ENCODE measurements at regions not wholly inside any gene's neighbourhood (a gene's known extent, or its start where the extent isn't known, plus 50 kb on each side); places are given as distances from the start of the nearest gene placed in this dataset.

GRCh38 chr15:96559087-96559486 is 228.6 kb downstream of the NR2F2 start:
- H3K36me3 Mint-ChIP-seq = no peaks in the 10 kb centered on the region
- CTCF ChIA-PET = no interaction called here

GRCh38 chr15:96559631-96560030 is 229.1 kb downstream of the NR2F2 start:
- Mint-ChIP-seq H3K4me1 (no peaks in the 10 kb centered on the region), H3K27me3 (peaks cover 0 to 15% (median 8%) of the 10 kb centered on the region in 5 donors), H3K36me3 (no peaks in the 10 kb centered on the region), H3K9me3 (peaks cover 0 to 29% (median 6%) of the 10 kb centered on the region in 11 donors), H3K27ac (no peak overlapping the region), H3K4me3 (no peak overlapping the region)
- Histone ChIP-seq H3K36me3 (ENCODE audit: control insufficient read depth in 2 of 3, insufficient read depth in 3 of 3, low read length in 3 of 3) (no peaks in the 10 kb centered on the region), H3K27me3 (ENCODE audit: control insufficient read depth in 2 of 2, insufficient read depth in 2 of 2, low read length in 2 of 2) (no peaks in the 10 kb centered on the region), H3K9me3 (ENCODE audit: control insufficient read depth in 2 of 3, low read length in 3 of 3) (no peaks in the 10 kb centered on the region), H3K27ac (ENCODE audit: low read depth, low read length) (no peak overlapping the region), H3K4me1 (ENCODE audit: control insufficient read depth in 2 of 2, insufficient read depth in 2 of 2, low read length in 2 of 2) (no peaks in the 10 kb centered on the region), H3K4me3 (ENCODE audit: low read length) (no peak overlapping the region)
- POLR2A ChIA-PET = no interaction called here
- ATAC-seq (no peak), DNase-seq (no peak)
- intact Hi-C loops (cut with micrococcal nuclease) = no loop called here
- CTCF ChIA-PET = no interaction called here

More at GRCh38 chr15:96559087-96559486, 228.6 kb downstream of the NR2F2 start:
- Histone ChIP-seq H3K27ac (ENCODE audit: low read depth, low read length) (no peak overlapping the region), H3K36me3 (ENCODE audit: control insufficient read depth in 2 of 3, insufficient read depth in 3 of 3, low read length in 3 of 3) (no peaks in the 10 kb centered on the region), H3K9me3 (ENCODE audit: control insufficient read depth in 2 of 3, low read length in 3 of 3) (no peaks in the 10 kb centered on the region), H3K27me3 (ENCODE audit: control insufficient read depth in 2 of 2, insufficient read depth in 2 of 2, low read length in 2 of 2) (no peaks in the 10 kb centered on the region), H3K4me1 (ENCODE audit: control insufficient read depth in 2 of 2, insufficient read depth in 2 of 2, low read length in 2 of 2) (no peaks in the 10 kb centered on the region), H3K4me3 (ENCODE audit: low read length) (no peak overlapping the region)
- Mint-ChIP-seq H3K4me3 (no peak overlapping the region), H3K9me3 (peaks cover 0 to 25% (median 6%) of the 10 kb centered on the region in 11 donors), H3K4me1 (no peaks in the 10 kb centered on the region), H3K27ac (no peak overlapping the region), H3K27me3 (peaks cover 0 to 15% (median 8%) of the 10 kb centered on the region in 5 donors)
- ATAC-seq (no peak), DNase-seq (no peak)
- POLR2A ChIA-PET = no interaction called here
- intact Hi-C loops (cut with micrococcal nuclease) = no loop called here

GRCh38 chr15:96560246-96560895 is 229.9 kb downstream of the NR2F2 start:
- ATAC-seq (no peak), DNase-seq (no peak)
- Mint-ChIP-seq H3K4me3 (no peak overlapping the region), H3K27me3 (peaks cover 0 to 14% (median under 1%) of the 10 kb centered on the region in 5 donors), H3K4me1 (no peaks in the 10 kb centered on the region), H3K36me3 (no peaks in the 10 kb centered on the region), H3K27ac (no peak overlapping the region), H3K9me3 (peaks cover 0 to 31% (median 6%) of the 10 kb centered on the region in 11 donors)
- CTCF ChIA-PET = no interaction called here
- intact Hi-C loops (cut with micrococcal nuclease) = no loop called here
- Histone ChIP-seq H3K4me3 (ENCODE audit: low read length) (no peak overlapping the region), H3K27ac (ENCODE audit: low read depth, low read length) (no peak overlapping the region), H3K4me1 (ENCODE audit: control insufficient read depth in 2 of 2, insufficient read depth in 2 of 2, low read length in 2 of 2) (no peaks in the 10 kb centered on the region), H3K27me3 (ENCODE audit: control insufficient read depth in 2 of 2, insufficient read depth in 2 of 2, low read length in 2 of 2) (no peaks in the 10 kb centered on the region), H3K9me3 (ENCODE audit: control insufficient read depth in 2 of 3, low read length in 3 of 3) (no peaks in the 10 kb centered on the region), H3K36me3 (ENCODE audit: control insufficient read depth in 2 of 3, insufficient read depth in 3 of 3, low read length in 3 of 3) (no peaks in the 10 kb centered on the region)
- POLR2A ChIA-PET = no interaction called here

GRCh38 chr15:96561593-96561992 is 231.1 kb downstream of the NR2F2 start:
- Histone ChIP-seq H3K9me3 (ENCODE audit: control insufficient read depth in 2 of 3, low read length in 3 of 3) (no peaks in the 10 kb centered on the region), H3K36me3 (ENCODE audit: control insufficient read depth in 2 of 3, insufficient read depth in 3 of 3, low read length in 3 of 3) (no peaks in the 10 kb centered on the region), H3K27ac (ENCODE audit: low read depth, low read length) (no peak overlapping the region), H3K4me3 (ENCODE audit: low read length) (no peak overlapping the region), H3K4me1 (ENCODE audit: control insufficient read depth in 2 of 2, insufficient read depth in 2 of 2, low read length in 2 of 2) (no peaks in the 10 kb centered on the region), H3K27me3 (ENCODE audit: control insufficient read depth in 2 of 2, insufficient read depth in 2 of 2, low read length in 2 of 2) (no peaks in the 10 kb centered on the region)
- no peaks in the 10 kb centered on the region for H3K36me3 Mint-ChIP-seq
- DNase-seq = no peak
- ChIA-PET POLR2A (no interaction called here), CTCF (no interaction called here)
- H3K4me1 Mint-ChIP-seq = no peaks in the 10 kb centered on the region
- peaks cover 0 to 8% (median 0%) of the 10 kb centered on the region in 5 donors for H3K27me3 Mint-ChIP-seq
- peaks cover 0 to 27% (median 4%) of the 10 kb centered on the region in 11 donors for H3K9me3 Mint-ChIP-seq
- H3K4me3 Mint-ChIP-seq = no peak overlapping the region
- ATAC-seq = no peak
- H3K27ac Mint-ChIP-seq = no peak overlapping the region
- intact Hi-C loops (cut with micrococcal nuclease) = no loop called here

GRCh38 chr15:96564546-96564945 is 234.0 kb downstream of the NR2F2 start:
- no peaks in the 10 kb centered on the region for H3K27me3 ChIP-seq (ENCODE audit: control insufficient read depth in 2 of 2, insufficient read depth in 2 of 2, low read length in 2 of 2)
- Mint-ChIP-seq H3K36me3 (no peaks in the 10 kb centered on the region), H3K4me3 (no peak overlapping the region), H3K27me3 (peaks cover 0 to 12% (median 0%) of the 10 kb centered on the region in 5 donors), H3K9me3 (peaks cover 0 to 27% (median 4%) of the 10 kb centered on the region in 11 donors), H3K27ac (no peak overlapping the region), H3K4me1 (no peaks in the 10 kb centered on the region)
- H3K27ac ChIP-seq (ENCODE audit: low read depth, low read length) = no peak overlapping the region
- no peaks in the 10 kb centered on the region for H3K9me3 ChIP-seq (ENCODE audit: control insufficient read depth in 2 of 3, low read length in 3 of 3)
- intact Hi-C loops (cut with micrococcal nuclease) = no loop called here
- CTCF ChIA-PET = no interaction called here
- ATAC-seq (no peak), DNase-seq (no peak)
- POLR2A ChIA-PET = no interaction called here
- no peak overlapping the region for H3K4me3 ChIP-seq (ENCODE audit: low read length)
- no peaks in the 10 kb centered on the region for H3K36me3 ChIP-seq (ENCODE audit: control insufficient read depth in 2 of 3, insufficient read depth in 3 of 3, low read length in 3 of 3)
- H3K4me1 ChIP-seq (ENCODE audit: control insufficient read depth in 2 of 2, insufficient read depth in 2 of 2, low read length in 2 of 2) = no peaks in the 10 kb centered on the region

- peaks cover 0 to 20% (median 4%) of the 10 kb centered on the region in 11 donors for H3K9me3 Mint-ChIP-seq
- H3K27me3 ChIP-seq (ENCODE audit: control insufficient read depth in 2 of 2, insufficient read depth in 2 of 2, low read length in 2 of 2) = no peaks in the 10 kb centered on the region
- no peak overlapping the region for H3K27ac ChIP-seq (ENCODE audit: low read depth, low read length)
- H3K36me3 ChIP-seq (ENCODE audit: control insufficient read depth in 2 of 3, insufficient read depth in 3 of 3, low read length in 3 of 3) = no peaks in the 10 kb centered on the region
- no peaks in the 10 kb centered on the region for H3K36me3 Mint-ChIP-seq
- H3K9me3 ChIP-seq (ENCODE audit: control insufficient read depth in 2 of 3, low read length in 3 of 3) = no peaks in the 10 kb centered on the region
- ChIA-PET CTCF (no interaction called here), POLR2A (no interaction called here)
- H3K4me1 ChIP-seq (ENCODE audit: control insufficient read depth in 2 of 2, insufficient read depth in 2 of 2, low read length in 2 of 2) = no peaks in the 10 kb centered on the region
- no peak overlapping the region for H3K27ac Mint-ChIP-seq
- no peak overlapping the region for H3K4me3 ChIP-seq (ENCODE audit: low read length)
- peaks cover 0 to 11% (median 0%) of the 10 kb centered on the region in 5 donors for H3K27me3 Mint-ChIP-seq
- H3K4me1 Mint-ChIP-seq = no peaks in the 10 kb centered on the region
- intact Hi-C loops (cut with micrococcal nuclease) = no loop called here
- DNase-seq = no peak
- no peak for ATAC-seq
- H3K4me3 Mint-ChIP-seq = no peak overlapping the region
Observed at GRCh38 chr15:96565266-96565665, 234.8 kb downstream of the NR2F2 start.

GRCh38 chr15:96574782-96575181 is 244.3 kb downstream of the NR2F2 start:
- intact Hi-C loops (cut with micrococcal nuclease) = no loop called here
- H3K36me3 ChIP-seq (ENCODE audit: control insufficient read depth in 2 of 3, insufficient read depth in 3 of 3, low read length in 3 of 3) = no peaks in the 10 kb centered on the region
- peaks cover 0 to 18% (median 3%) of the 10 kb centered on the region in 11 donors for H3K9me3 Mint-ChIP-seq
- POLR2A ChIA-PET = no interaction called here
- CTCF ChIA-PET = no interaction called here
- H3K27ac ChIP-seq (ENCODE audit: low read depth, low read length) = no peak overlapping the region
- no peaks in the 10 kb centered on the region for H3K4me1 Mint-ChIP-seq
- no peak overlapping the region for H3K4me3 Mint-ChIP-seq
- no peak overlapping the region for H3K27ac Mint-ChIP-seq
- H3K36me3 Mint-ChIP-seq = peaks cover 0 to 4% (median 0%) of the 10 kb centered on the region in 5 donors
- H3K9me3 ChIP-seq (ENCODE audit: control insufficient read depth in 2 of 3, low read length in 3 of 3) = no peaks in the 10 kb centered on the region
- no peaks in the 10 kb centered on the region for H3K27me3 ChIP-seq (ENCODE audit: control insufficient read depth in 2 of 2, insufficient read depth in 2 of 2, low read length in 2 of 2)
- no peak for ATAC-seq
- no peak overlapping the region for H3K4me3 ChIP-seq (ENCODE audit: low read length)
- peaks cover 0 to 29% (median 18%) of the 10 kb centered on the region in 5 donors for H3K27me3 Mint-ChIP-seq
- no peaks in the 10 kb centered on the region for H3K4me1 ChIP-seq (ENCODE audit: control insufficient read depth in 2 of 2, insufficient read depth in 2 of 2, low read length in 2 of 2)
- no peak for DNase-seq
